ENCODE measurements at regions not wholly inside any gene's neighbourhood (a gene's known extent, or its start where the extent isn't known, plus 50 kb on each side); places are given as distances from the start of the nearest gene placed in this dataset.

GRCh38 chr4:14835708-14836425, 166.4 kb upstream of the CPEB2 start (continued):
- TF ChIP-seq CHD7 (IDR thresholded peaks at IDR 0.05; ENCODE audit: insufficient replicate concordance, low read length) (no peak), USF2 (IDR thresholded peaks at IDR 0.05; ENCODE audit: low read length) (no peak), EP300 (IDR thresholded peaks at IDR 0.05; ENCODE audit: borderline replicate concordance in 1 of 2, low read depth in 2 of 2, low read length in 2 of 2) (no peak), SP4 (IDR thresholded peaks at IDR 0.05; ENCODE audit: low read length) (no peak), TCF12 (IDR thresholded peaks at IDR 0.05; ENCODE audit: low read depth, low read length) (no peak), POLR2A (IDR thresholded peaks at IDR 0.05; ENCODE audit: control extremely low read depth in 1 of 2, low read depth in 2 of 2, low read length in 2 of 2) (no peak), ASH2L (IDR thresholded peaks at IDR 0.05; ENCODE audit: low read length) (no peak), NANOG (IDR thresholded peaks at IDR 0.05; ENCODE audit: insufficient read depth, low read depth, low read length, poor library complexity, severe bottlenecking) (no peak), SAP30 (IDR thresholded peaks at IDR 0.05; ENCODE audit: insufficient read depth, insufficient replicate concordance, low read length) (no peak), FOSL1 (IDR thresholded peaks at IDR 0.05; ENCODE audit: insufficient read depth, low read depth, low read length) (no peak)

Measured in H1 (cell line).